Colonic mucosa (tissue), 4 donors: ENCODE measurements at regions not wholly inside any gene's neighbourhood (a gene's known extent, or its start where the extent isn't known, plus 50 kb on each side); places are given as distances from the start of the nearest gene placed in this dataset.
A peak's percentile ranks its signal among the peaks of the same experiment; 100 is the strongest.

Source experiments
- DNase-seq: peaks from one replicate; pipeline ENCODE4 v3.0.0-alpha.2; 2020
- H3K27ac ChIP-seq: fragments of 200-600 bp; one replicate; pipeline ENCODE4 v1.8.0; 2021
- H3K27me3 ChIP-seq: fragments of 200-600 bp; one replicate; pipeline ENCODE4 v1.8.0; 2021
- H3K36me3 ChIP-seq: fragments of 200-600 bp; one replicate; pipeline ENCODE4 v1.8.0; 2021
- H3K4me1 ChIP-seq: fragments of 200-600 bp; one replicate; pipeline ENCODE4 v1.8.0; 2021; ENCODE audit warnings: mild to moderate bottlenecking
- H3K4me3 ChIP-seq: fragments of 200-600 bp; one replicate; pipeline ENCODE4 v1.8.0; 2021
- H3K9ac ChIP-seq, 2 donors: one replicate each; pipeline ENCODE4 v1.7.0; 2013; ENCODE audit warnings: control low read depth in 2 of 2, low read depth in 2 of 2, low read length in 2 of 2
- H3K9me3 ChIP-seq: fragments of 200-600 bp; one replicate; pipeline ENCODE4 v1.8.0; 2021
- CTCF ChIP-seq: fragments of 200-600 bp; IDR thresholded peaks from one replicate; pipeline ENCODE4 v1.8.0; 2022; ENCODE audit warnings: antibody characterized with exemption, mild to moderate bottlenecking
- intact Hi-C: fragments of 100-400 bp; cut with DNase I; formaldehyde crosslinking; loops from one replicate; pipeline ENCODE4 v1.14.1; 2022
- donor health status: healthy.
- donor health status: DM: no; HTN: no; CAD: no.
- donor health status: DM: no; HTN: no; CAD: no.

DNA sequence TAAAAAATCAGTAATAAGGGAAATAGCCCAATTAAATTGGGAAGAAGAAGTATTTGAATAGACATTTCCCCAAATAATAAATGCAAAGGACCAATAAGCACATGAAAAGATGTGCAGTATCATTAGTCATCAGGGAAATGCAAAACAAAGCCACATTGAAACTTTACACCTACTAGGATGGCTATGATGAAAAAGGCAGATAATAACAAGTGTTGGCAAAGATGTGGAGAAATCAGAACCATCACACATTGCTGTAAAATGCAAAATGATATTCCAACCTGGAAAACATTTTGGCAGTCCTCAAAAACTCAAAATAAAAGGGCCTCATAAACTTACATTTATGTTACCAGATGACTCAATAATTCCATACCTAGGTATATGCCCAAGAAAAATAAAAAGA is 131.1 kb upstream of the G2E3 start:
- TF ChIP-seq CTCF, result no peak
- DNase-seq, result no peak
- H3K4me3 ChIP-seq, result no peak overlapping the region
- no peaks in the 10 kb centered on the region for H3K9me3 ChIP-seq
- H3K9ac ChIP-seq, result no peak overlapping the region
- intact Hi-C loops, result no loop called here
- no peaks in the 10 kb centered on the region for H3K4me1 ChIP-seq
- no peak overlapping the region for H3K27ac ChIP-seq
- H3K27me3 ChIP-seq, result no peaks in the 10 kb centered on the region
- no peaks in the 10 kb centered on the region for H3K36me3 ChIP-seq

GRCh38 chr14:30431552-30431951 is 127.4 kb upstream of the G2E3 start:
- H3K27ac ChIP-seq, result no peak overlapping the region
- intact Hi-C loops, result no loop called here
- no peaks in the 10 kb centered on the region for H3K9me3 ChIP-seq
- no peak for TF ChIP-seq CTCF
- H3K4me1 ChIP-seq, result no peaks in the 10 kb centered on the region
- no peak overlapping the region for H3K4me3 ChIP-seq
- no peaks in the 10 kb centered on the region for H3K36me3 ChIP-seq
- H3K27me3 ChIP-seq, result no peaks in the 10 kb centered on the region
- no peak for DNase-seq
- H3K9ac ChIP-seq, result no peak overlapping the region

DNA sequence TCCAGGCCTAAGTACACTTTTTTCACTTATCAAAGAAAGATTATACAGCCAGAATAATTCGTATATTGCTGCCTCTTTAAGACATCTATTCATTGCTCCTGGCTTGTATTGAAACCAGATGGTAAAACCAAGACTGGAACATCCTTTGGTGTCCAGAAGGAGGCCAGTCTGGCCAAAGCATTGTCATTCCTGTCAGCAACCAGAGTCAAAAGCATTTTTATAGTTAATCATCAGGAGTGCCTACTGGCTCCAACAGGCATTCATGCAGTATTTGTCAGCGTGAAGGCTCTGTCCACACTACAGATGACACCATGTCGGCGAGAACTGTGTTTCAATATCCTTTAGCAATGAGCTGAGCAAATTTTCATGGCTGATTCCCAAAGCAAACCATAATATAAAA is 118.0 kb upstream of the G2E3 start:
- intact Hi-C loops, result no loop called here
- H3K27me3 ChIP-seq, result no peaks in the 10 kb centered on the region
- no peak for TF ChIP-seq CTCF
- no peaks in the 10 kb centered on the region for H3K36me3 ChIP-seq
- H3K4me1 ChIP-seq, result no peaks in the 10 kb centered on the region
- DNase-seq, result no peak
- no peak overlapping the region for H3K27ac ChIP-seq
- H3K9me3 ChIP-seq, result no peaks in the 10 kb centered on the region
- no peak overlapping the region for H3K4me3 ChIP-seq
- H3K9ac ChIP-seq, result no peak overlapping the region

GRCh38 chr14:30443368-30444007 is 115.5 kb upstream of the G2E3 start:
- no peaks in the 10 kb centered on the region for H3K27me3 ChIP-seq
- H3K27ac ChIP-seq, result no peak overlapping the region
- no peak overlapping the region for H3K4me3 ChIP-seq

DNA sequence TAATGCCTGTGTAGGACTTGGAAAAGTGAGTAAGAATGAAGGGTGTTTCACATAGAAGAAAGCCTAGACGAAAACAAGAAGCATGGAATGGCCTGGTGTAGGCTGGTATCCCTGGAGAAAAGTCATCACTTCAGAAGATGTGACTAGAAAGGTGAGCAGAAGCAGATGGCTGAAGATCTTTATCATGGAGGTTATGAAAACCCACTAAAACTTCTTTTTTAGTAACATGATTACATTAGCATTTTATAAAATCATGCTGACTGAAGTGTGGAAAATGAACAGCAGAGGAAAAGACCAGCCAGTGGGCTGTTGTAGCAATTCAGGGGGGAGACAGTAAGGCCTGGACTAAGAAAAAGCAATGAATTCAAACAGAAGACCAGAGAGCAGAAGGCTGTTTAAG is 114.5 kb upstream of the G2E3 start:
- no peak overlapping the region for H3K27ac ChIP-seq
- DNase-seq, result no peak
- intact Hi-C loops, result no loop called here
- no peaks in the 10 kb centered on the region for H3K27me3 ChIP-seq
- no peak overlapping the region for H3K9ac ChIP-seq
- no peaks in the 10 kb centered on the region for H3K36me3 ChIP-seq
- no peak overlapping the region for H3K4me3 ChIP-seq
- no peak for TF ChIP-seq CTCF
- no peaks in the 10 kb centered on the region for H3K4me1 ChIP-seq
- H3K9me3 ChIP-seq, result no peaks in the 10 kb centered on the region

More at GRCh38 chr14:30443368-30444007, 115.5 kb upstream of the G2E3 start:
- Histone ChIP-seq H3K4me1 (no peaks in the 10 kb centered on the region), H3K9ac (no peak overlapping the region), H3K36me3 (no peaks in the 10 kb centered on the region), H3K9me3 (no peaks in the 10 kb centered on the region)
- no peak for DNase-seq
- intact Hi-C loops, result no loop called here
- peak; percentile 19 for TF ChIP-seq CTCF
